Ovary (tissue), 7 donors: ENCODE measurements at regions not wholly inside any gene's neighbourhood (a gene's known extent, or its start where the extent isn't known, plus 50 kb on each side); places are given as distances from the start of the nearest gene placed in this dataset.

ENCODE experiments used
- DNase-seq, 5 donors: peaks; one replicate each; pipeline ENCODE4 v3.0.0-alpha.2; 2019 to 2020
- H3K27ac ChIP-seq, 2 donors: fragments of 200-600 bp; one replicate each; pipeline versions ENCODE4 v1.5.1 to v1.8.0; 2019 to 2022
- H3K27me3 ChIP-seq: fragments of 200-600 bp; one replicate; pipeline ENCODE4 v1.8.0; 2022
- H3K36me3 ChIP-seq: fragments of 200-600 bp; sonication (generic); one replicate; pipeline ENCODE4 v1.5.1; 2019
- H3K4me1 ChIP-seq: one replicate; pipeline ENCODE4 v1.8.1; 2013; ENCODE audit warnings: mild to moderate bottlenecking, moderate library complexity; ENCODE audit not compliant: insufficient read depth
- H3K4me3 ChIP-seq: fragments of 200-600 bp; sonication (generic); one replicate; pipeline ENCODE4 v1.5.1; 2017
- H3K9me3 ChIP-seq, 2 donors: fragments of 200-600 bp in 1 of 2; sonication (generic) in 1 of 2; one replicate each; pipeline versions ENCODE4 v1.5.1 to v1.8.1; 2013 to 2019; ENCODE audit warnings: mild to moderate bottlenecking in 1 of 2, moderate library complexity in 1 of 2
- EP300 ChIP-seq: sonication (generic); formaldehyde crosslinking; IDR thresholded peaks from one replicate; pipeline ENCODE4 v1.6.1; 2017; ENCODE audit warnings: antibody characterized with exemption
- POLR2A ChIP-seq: fragments of 450-650 bp; IDR thresholded peaks from one replicate; pipeline ENCODE4 v1.6.1; 2017; ENCODE audit warnings: antibody characterized with exemption, mild to moderate bottlenecking, moderate library complexity
- WGBS, 3 donors: extraction: QIAGEN DNeasy Blood & Tissue Kit in 1 of 3; methylation state at CpG; one replicate each; pipeline versions ENCODE4 v1.1.5 to v1.1.7; 2013 to 2017; 5-methylcytosine and 5-hydroxymethylcytosine counted together
- intact Hi-C, 4 donors: fragments of 100-400 bp; cut with DNase I; formaldehyde crosslinking; loops; one replicate each; pipeline versions ENCODE4 v1.11.0 to v1.15.1; 2022 to 2023
- TF ChIP-seq, protein P1 (sequence below), 3 donors: fragments of 450-650 bp in 2 of 3; fragments of 200-600 bp in 1 of 3; IDR thresholded peaks; one replicate each; pipeline versions ENCODE4 v1.5.1 to v1.8.0; 2016 to 2022; ENCODE audit warnings: antibody characterized with exemption in 3 of 3, mild to moderate bottlenecking in 1 of 3
- donor health status: DM: no; HTN: no; CAD: no; lungs with moderate emphysema.
- donor health status: DM: no; HTN: no; CAD: no.
- donor health status: Bipolar disorder and iron deficiency.
- donor health status: DM: no; HTN: no; CAD: no.
- donor health status: DM: yes; HTN: yes; CAD: no.

DNA sequence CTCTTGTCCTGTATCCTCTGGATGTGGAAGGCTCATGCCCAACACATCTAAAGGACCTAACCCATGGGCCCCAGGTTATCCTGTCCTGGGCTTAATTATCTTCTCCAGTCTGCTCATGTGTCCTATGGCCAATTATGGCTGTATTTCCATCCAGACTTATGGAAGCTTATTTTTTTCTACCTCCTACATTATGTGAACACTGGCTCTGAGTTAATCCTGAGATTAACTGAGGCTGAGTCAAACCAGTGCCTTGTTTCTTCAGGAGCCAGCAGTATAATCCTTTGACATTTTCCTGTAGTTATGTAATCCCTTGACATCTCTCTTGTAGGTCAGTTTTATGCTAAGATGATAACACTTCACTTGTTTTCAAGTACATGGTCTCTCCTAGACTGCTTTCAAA lies 213.6 kb downstream of the PMAIP1 start:
- Histone ChIP-seq H3K9me3 (no peaks in the 10 kb centered on the region), H3K27ac (no peak overlapping the region), H3K36me3 (no peaks in the 10 kb centered on the region), H3K27me3 (no peaks in the 10 kb centered on the region), H3K4me1 (no peaks in the 10 kb centered on the region), H3K4me3 (no peak overlapping the region)
- TF ChIP-seq, protein P1, sequence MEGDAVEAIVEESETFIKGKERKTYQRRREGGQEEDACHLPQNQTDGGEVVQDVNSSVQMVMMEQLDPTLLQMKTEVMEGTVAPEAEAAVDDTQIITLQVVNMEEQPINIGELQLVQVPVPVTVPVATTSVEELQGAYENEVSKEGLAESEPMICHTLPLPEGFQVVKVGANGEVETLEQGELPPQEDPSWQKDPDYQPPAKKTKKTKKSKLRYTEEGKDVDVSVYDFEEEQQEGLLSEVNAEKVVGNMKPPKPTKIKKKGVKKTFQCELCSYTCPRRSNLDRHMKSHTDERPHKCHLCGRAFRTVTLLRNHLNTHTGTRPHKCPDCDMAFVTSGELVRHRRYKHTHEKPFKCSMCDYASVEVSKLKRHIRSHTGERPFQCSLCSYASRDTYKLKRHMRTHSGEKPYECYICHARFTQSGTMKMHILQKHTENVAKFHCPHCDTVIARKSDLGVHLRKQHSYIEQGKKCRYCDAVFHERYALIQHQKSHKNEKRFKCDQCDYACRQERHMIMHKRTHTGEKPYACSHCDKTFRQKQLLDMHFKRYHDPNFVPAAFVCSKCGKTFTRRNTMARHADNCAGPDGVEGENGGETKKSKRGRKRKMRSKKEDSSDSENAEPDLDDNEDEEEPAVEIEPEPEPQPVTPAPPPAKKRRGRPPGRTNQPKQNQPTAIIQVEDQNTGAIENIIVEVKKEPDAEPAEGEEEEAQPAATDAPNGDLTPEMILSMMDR (IDR thresholded peaks at IDR 0.05) = no peak
- TF ChIP-seq POLR2A (no peak), EP300 (no peak)
- intact Hi-C loops = no loop called here
- DNase-seq = no peak

DNA sequence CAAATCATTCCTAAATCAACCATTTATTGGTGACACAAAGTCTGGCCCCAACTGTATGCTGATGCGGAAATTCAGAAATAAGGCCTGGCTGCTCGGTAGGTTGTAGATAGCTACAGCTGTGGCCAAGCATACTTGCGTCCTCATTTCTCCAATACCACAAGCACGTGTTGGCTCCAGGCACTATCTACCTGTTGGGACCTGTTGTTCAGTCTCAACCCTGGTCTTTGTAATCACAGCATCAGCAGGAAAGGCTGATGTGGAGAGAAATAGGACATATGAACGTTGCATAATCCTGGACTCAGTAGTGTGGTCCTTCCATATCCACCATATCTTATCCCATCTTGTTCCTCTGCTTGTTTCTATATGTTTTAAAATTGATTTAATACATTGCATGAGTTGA lies 212.6 kb downstream of the PMAIP1 start:
- Histone ChIP-seq H3K4me3 (no peak overlapping the region), H3K9me3 (no peaks in the 10 kb centered on the region), H3K36me3 (no peaks in the 10 kb centered on the region), H3K27me3 (no peaks in the 10 kb centered on the region), H3K27ac (no peak overlapping the region), H3K4me1 (no peaks in the 10 kb centered on the region)
- intact Hi-C loops = no loop called here
- TF ChIP-seq EP300 (no peak), POLR2A (no peak)
- TF ChIP-seq, protein P1 (IDR thresholded peaks at IDR 0.05) = no peak
- WGBS, 3 donors = 92 to 95% (median 94%) methylated on average over 5 of the region's 5 CpGs
- DNase-seq = no peak

DNA sequence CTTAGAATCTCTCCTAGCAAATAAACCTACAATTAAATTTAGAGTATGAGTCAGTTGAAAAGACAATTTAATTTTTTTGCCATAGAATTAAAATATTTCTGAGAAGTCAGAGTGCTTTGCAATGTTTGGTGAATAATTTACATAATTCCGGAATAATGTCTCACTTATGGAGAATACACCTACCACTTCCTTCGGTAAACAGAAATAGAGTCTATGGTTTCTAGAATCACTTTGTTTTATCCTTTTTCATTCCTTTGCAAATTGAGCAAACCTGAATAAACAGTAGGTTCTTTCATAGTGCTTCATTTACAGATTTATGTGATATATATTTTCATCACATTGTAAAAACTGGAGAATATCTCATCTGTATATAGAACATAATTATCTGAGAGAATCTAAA lies 211.7 kb downstream of the PMAIP1 start:
- Histone ChIP-seq H3K27ac (no peak overlapping the region), H3K4me1 (no peaks in the 10 kb centered on the region), H3K9me3 (no peaks in the 10 kb centered on the region), H3K36me3 (no peaks in the 10 kb centered on the region), H3K27me3 (no peaks in the 10 kb centered on the region), H3K4me3 (no peak overlapping the region)
- TF ChIP-seq, protein P1 (IDR thresholded peaks at IDR 0.05) = no peak
- TF ChIP-seq POLR2A (no peak), EP300 (no peak)
- no peak for DNase-seq
- WGBS, 3 donors = 94 to 98% (median 94%) methylated on average over 2 of the region's 2 CpGs
- intact Hi-C loops = no loop called here

DNA sequence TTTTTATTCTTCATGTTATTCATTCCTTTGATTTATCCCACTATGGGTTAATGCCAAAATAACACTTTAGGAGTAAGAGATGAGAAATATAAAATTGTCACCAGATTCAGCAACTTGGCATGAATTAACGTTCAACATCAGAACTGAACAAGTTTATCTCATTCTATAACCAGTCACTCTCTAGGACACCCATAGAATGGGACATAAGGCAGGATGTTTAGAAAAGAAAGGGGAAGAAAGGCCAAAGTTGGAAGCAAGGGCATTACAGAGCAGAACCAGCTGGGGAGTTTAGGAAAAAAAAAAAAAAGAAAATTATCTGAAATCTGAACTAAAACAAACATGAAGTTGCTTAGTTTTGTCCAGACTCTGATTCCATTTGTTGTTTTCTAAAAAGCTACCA lies 211.0 kb downstream of the PMAIP1 start:
- Histone ChIP-seq H3K27ac (no peak overlapping the region), H3K4me3 (no peak overlapping the region), H3K27me3 (no peaks in the 10 kb centered on the region), H3K36me3 (no peaks in the 10 kb centered on the region), H3K9me3 (no peaks in the 10 kb centered on the region), H3K4me1 (no peaks in the 10 kb centered on the region)
- intact Hi-C loops = no loop called here
- DNase-seq = no peak
- WGBS, 3 donors = 4 to 11% (median 6%) methylated on average over 1 of the region's 1 CpG
- TF ChIP-seq EP300 (no peak), POLR2A (no peak)
- TF ChIP-seq, protein P1 (IDR thresholded peaks at IDR 0.05) = no peak

DNA sequence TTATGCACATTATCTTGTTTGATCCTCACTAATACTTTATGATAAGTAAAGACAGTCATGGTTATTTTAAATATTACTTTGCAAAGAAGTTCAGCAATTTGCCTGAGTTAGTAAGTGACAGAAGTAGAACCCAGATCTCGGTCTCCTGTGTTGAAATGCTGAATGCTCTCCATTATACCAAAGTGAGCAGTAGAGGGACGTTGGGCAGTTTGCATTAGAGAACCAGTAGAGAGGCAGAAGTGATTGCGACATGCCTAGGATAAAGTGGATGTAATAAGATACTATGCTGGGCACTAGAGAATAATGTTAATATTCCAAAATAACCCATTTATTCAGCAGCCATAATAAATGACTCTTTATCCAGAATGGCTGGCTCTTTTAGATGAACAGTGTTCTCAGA lies 201.0 kb downstream of the PMAIP1 start:
- intact Hi-C loops = no loop called here
- Histone ChIP-seq H3K36me3 (no peaks in the 10 kb centered on the region), H3K9me3 (no peaks in the 10 kb centered on the region), H3K27ac (no peak overlapping the region), H3K4me1 (no peaks in the 10 kb centered on the region), H3K4me3 (no peak overlapping the region), H3K27me3 (no peaks in the 10 kb centered on the region)
- WGBS, 3 donors = 92 to 93% (median 92%) methylated on average over 3 of the region's 3 CpGs
- no peak for DNase-seq
- TF ChIP-seq, protein P1 (IDR thresholded peaks at IDR 0.05) = no peak
- TF ChIP-seq EP300 (no peak), POLR2A (no peak)
